IPS-20b (cell line): ENCODE measurements at regions not wholly inside any gene's neighbourhood (a gene's known extent, or its start where the extent isn't known, plus 50 kb on each side); places are given as distances from the start of the nearest gene placed in this dataset.

Experiments
- H3K27ac ChIP-seq: one replicate; pipeline ENCODE4 v1.5.1; 2013; ENCODE audit warnings: low read length
- H3K27me3 ChIP-seq: 2 replicates; pipeline ENCODE4 v1.6.1; 2013; ENCODE audit warnings: mild to moderate bottlenecking, low read length, inconsistent platforms; ENCODE audit not compliant: insufficient read depth
- H3K36me3 ChIP-seq: 2 replicates; pipeline ENCODE4 v1.6.1; 2013; ENCODE audit warnings: low read depth, mild to moderate bottlenecking, inconsistent platforms, low read length, moderate library complexity; ENCODE audit not compliant: insufficient read depth
- H3K4me1 ChIP-seq: 2 replicates; pipeline ENCODE4 v1.6.1; 2013; ENCODE audit warnings: mild to moderate bottlenecking, control low read depth, inconsistent platforms, low read length, moderate library complexity; ENCODE audit not compliant: insufficient read depth
- H3K4me3 ChIP-seq: 2 replicates; pipeline ENCODE4 v1.5.1; 2013; ENCODE audit warnings: mild to moderate bottlenecking, low read length, inconsistent platforms
- H3K9ac ChIP-seq: 2 replicates; pipeline ENCODE4 v1.6.1; 2013; ENCODE audit warnings: low read depth, mild to moderate bottlenecking, inconsistent platforms, low read length, moderate library complexity
- H3K9me3 ChIP-seq: 2 replicates; pipeline ENCODE4 v1.6.1; 2013; ENCODE audit warnings: mild to moderate bottlenecking, low read depth, low read length, inconsistent platforms; ENCODE audit not compliant: insufficient read depth

- Histone ChIP-seq H3K36me3 (no peaks in the 10 kb centered on the region), H3K9me3 (no peaks in the 10 kb centered on the region), H3K27ac (no peak overlapping the region), H3K9ac (no peak overlapping the region), H3K4me3 (no peak overlapping the region), H3K27me3 (no peaks in the 10 kb centered on the region), H3K4me1 (no peaks in the 10 kb centered on the region)
Measured at GRCh38 chr13:37353911-37354310, 244.7 kb downstream of the POSTN start.

- no peaks in the 10 kb centered on the region for H3K9me3 ChIP-seq
- no peaks in the 10 kb centered on the region for H3K4me1 ChIP-seq
- H3K36me3 ChIP-seq: no peaks in the 10 kb centered on the region
- no peak overlapping the region for H3K27ac ChIP-seq
- H3K9ac ChIP-seq: no peak overlapping the region
- no peak overlapping the region for H3K4me3 ChIP-seq
- H3K27me3 ChIP-seq: no peaks in the 10 kb centered on the region
Measured at GRCh38 chr13:37351211-37351610, 245.7 kb upstream of the CSNK1A1L start.

GRCh38 chr13:37349916-37350315 lies 244.5 kb upstream of the CSNK1A1L start:
- no peak overlapping the region for H3K9ac ChIP-seq
- H3K36me3 ChIP-seq: no peaks in the 10 kb centered on the region
- H3K27ac ChIP-seq: no peak overlapping the region

GRCh38 chr13:37348916-37349643 lies 243.6 kb upstream of the CSNK1A1L start:
- Histone ChIP-seq H3K9me3 (no peaks in the 10 kb centered on the region), H3K9ac (no peak overlapping the region), H3K4me1 (no peaks in the 10 kb centered on the region; the same call in 1 of the 2 replicates), H3K36me3 (no peaks in the 10 kb centered on the region), H3K27me3 (no peaks in the 10 kb centered on the region), H3K4me3 (no peak overlapping the region), H3K27ac (no peak overlapping the region)

More at GRCh38 chr13:37349916-37350315, 244.5 kb upstream of the CSNK1A1L start:
- no peak overlapping the region for H3K4me3 ChIP-seq
- H3K27me3 ChIP-seq: no peaks in the 10 kb centered on the region
- H3K9me3 ChIP-seq: no peaks in the 10 kb centered on the region
- H3K4me1 ChIP-seq: no peaks in the 10 kb centered on the region; the same call in 1 of the 2 replicates

- H3K4me3 ChIP-seq: no peak overlapping the region
- H3K27me3 ChIP-seq: no peaks in the 10 kb centered on the region
- no peaks in the 10 kb centered on the region for H3K9me3 ChIP-seq
- no peak overlapping the region for H3K9ac ChIP-seq
- H3K36me3 ChIP-seq: no peaks in the 10 kb centered on the region
- no peaks in the 10 kb centered on the region; the same call in 1 of the 2 replicates for H3K4me1 ChIP-seq
- H3K27ac ChIP-seq: no peak overlapping the region
Measured at GRCh38 chr13:37345869-37346268, 240.4 kb upstream of the CSNK1A1L start.

- Histone ChIP-seq H3K9ac (no peak overlapping the region), H3K9me3 (no peaks in the 10 kb centered on the region), H3K27me3 (no peaks in the 10 kb centered on the region), H3K27ac (no peak overlapping the region), H3K36me3 (no peaks in the 10 kb centered on the region), H3K4me3 (no peak overlapping the region), H3K4me1 (no peaks in the 10 kb centered on the region; the same call in 1 of the 2 replicates)
Measured at GRCh38 chr13:37345391-37345790, 239.9 kb upstream of the CSNK1A1L start.

- Histone ChIP-seq H3K4me1 (no peaks in the 10 kb centered on the region; the same call in 1 of the 2 replicates), H3K9me3 (no peaks in the 10 kb centered on the region), H3K36me3 (no peaks in the 10 kb centered on the region), H3K27me3 (no peaks in the 10 kb centered on the region), H3K4me3 (no peak overlapping the region), H3K9ac (no peak overlapping the region), H3K27ac (no peak overlapping the region)
Measured at GRCh38 chr13:37344056-37344455, 238.6 kb upstream of the CSNK1A1L start.

- Histone ChIP-seq H3K36me3 (no peaks in the 10 kb centered on the region), H3K4me3 (no peak overlapping the region), H3K27me3 (no peaks in the 10 kb centered on the region), H3K9ac (no peak overlapping the region), H3K27ac (no peak overlapping the region), H3K9me3 (no peaks in the 10 kb centered on the region), H3K4me1 (no peaks in the 10 kb centered on the region; the same call in 1 of the 2 replicates)
Measured at GRCh38 chr13:37342205-37342604, 236.7 kb upstream of the CSNK1A1L start.

GRCh38 chr13:37340901-37341670 lies 235.6 kb upstream of the CSNK1A1L start:
- Histone ChIP-seq H3K4me1 (no peaks in the 10 kb centered on the region; the same call in 1 of the 2 replicates), H3K27ac (no peak overlapping the region), H3K9ac (no peak overlapping the region), H3K36me3 (no peaks in the 10 kb centered on the region), H3K27me3 (no peaks in the 10 kb centered on the region), H3K4me3 (no peak overlapping the region), H3K9me3 (no peaks in the 10 kb centered on the region)

- H3K27me3 ChIP-seq: no peaks in the 10 kb centered on the region
- H3K4me1 ChIP-seq: no peaks in the 10 kb centered on the region
- H3K36me3 ChIP-seq: no peaks in the 10 kb centered on the region
- H3K4me3 ChIP-seq: no peak overlapping the region
- H3K9me3 ChIP-seq: no peaks in the 10 kb centered on the region
- H3K9ac ChIP-seq: no peak overlapping the region
- H3K27ac ChIP-seq: no peak overlapping the region
Measured at GRCh38 chr13:37339386-37339735, 233.9 kb upstream of the CSNK1A1L start.

- H3K27me3 ChIP-seq: no peaks in the 10 kb centered on the region
- no peaks in the 10 kb centered on the region for H3K36me3 ChIP-seq
- no peaks in the 10 kb centered on the region for H3K4me1 ChIP-seq
- no peaks in the 10 kb centered on the region for H3K9me3 ChIP-seq
- H3K27ac ChIP-seq: no peak overlapping the region
- no peak overlapping the region for H3K9ac ChIP-seq
- H3K4me3 ChIP-seq: no peak overlapping the region
Measured at GRCh38 chr13:37338726-37339385, 233.4 kb upstream of the CSNK1A1L start.
